HEK293T (cell line): ENCODE measurements at regions not wholly inside any gene's neighbourhood (a gene's known extent, or its start where the extent isn't known, plus 50 kb on each side); places are given as distances from the start of the nearest gene placed in this dataset.

Source experiments
- CTCF ChIA-PET: fragments of 350-600 bp; formaldehyde crosslinking; extraction: SDS; loops from one replicate; lab custom pipeline; 2021; ENCODE audit warnings: antibody characterized with exemption, inconsistent platforms; lab: Yijun Ruan, JAX
- POLR2A ChIA-PET: fragments of 350-600 bp; formaldehyde crosslinking; extraction: SDS; loops from one replicate; lab custom pipeline; 2020; ENCODE audit warnings: antibody characterized with exemption, inconsistent platforms; lab: Yijun Ruan, JAX
- DNase-seq: peaks from one replicate; pipeline ENCODE4 v3.0.0; 2012; ENCODE audit warnings: mixed read lengths; ENCODE audit errors: extremely low spot score
- ARNT ChIP-seq: fragments of 450-650 bp; IDR thresholded peaks from 2 replicates; pipeline ENCODE4 v1.6.1; 2017; ENCODE audit warnings: mild to moderate bottlenecking
- BHLHE40 ChIP-seq: fragments of 450-650 bp; IDR thresholded peaks from 2 replicates; pipeline ENCODE4 v1.6.1; 2016; ENCODE audit warnings: mild to moderate bottlenecking, moderate library complexity, borderline replicate concordance
- CTBP1 ChIP-seq: fragments of 450-650 bp; IDR thresholded peaks from 2 replicates; pipeline ENCODE4 v1.6.1; 2016; ENCODE audit warnings: borderline replicate concordance
- ELF4 ChIP-seq: fragments of 450-650 bp; IDR thresholded peaks from 2 replicates; pipeline ENCODE4 v1.6.1; 2017; ENCODE audit warnings: antibody characterized with exemption
- FOXA1 ChIP-seq: fragments of 450-650 bp; IDR thresholded peaks from 2 replicates; pipeline ENCODE4 v1.6.1; 2016; ENCODE audit warnings: mild to moderate bottlenecking
- FOXK2 ChIP-seq: fragments of 450-650 bp; IDR thresholded peaks from 2 replicates; pipeline ENCODE4 v1.6.1; 2016; ENCODE audit warnings: mild to moderate bottlenecking
- FOXM1 ChIP-seq: fragments of 450-650 bp; IDR thresholded peaks from 2 replicates; pipeline ENCODE4 v1.6.1; 2017; ENCODE audit warnings: mild to moderate bottlenecking, borderline replicate concordance
- HDGF ChIP-seq: fragments of 450-650 bp; IDR thresholded peaks from 2 replicates; pipeline ENCODE4 v1.6.1; 2017; ENCODE audit warnings: antibody characterized with exemption, borderline replicate concordance
- L3MBTL2 ChIP-seq: fragments of 450-650 bp; conservative IDR thresholded peaks from 2 replicates; pipeline ENCODE4 v1.6.1; 2016; ENCODE audit warnings: mild to moderate bottlenecking
- LEF1 ChIP-seq: fragments of 450-650 bp; IDR thresholded peaks from 2 replicates; pipeline ENCODE4 v1.6.1; 2017; ENCODE audit warnings: mild to moderate bottlenecking, borderline replicate concordance
- NFRKB ChIP-seq: fragments of 450-650 bp; IDR thresholded peaks from 2 replicates; pipeline ENCODE4 v1.6.1; 2016; ENCODE audit warnings: mild to moderate bottlenecking, moderate library complexity
- PKNOX1 ChIP-seq: fragments of 450-650 bp; IDR thresholded peaks from 2 replicates; pipeline ENCODE4 v1.6.1; 2016
- SP1 ChIP-seq: fragments of 450-650 bp; IDR thresholded peaks from 2 replicates; pipeline ENCODE4 v1.6.1; 2017
- SUZ12 ChIP-seq: fragments of 450-650 bp; IDR thresholded peaks from 2 replicates; pipeline ENCODE4 v1.6.1; 2016; ENCODE audit warnings: mild to moderate bottlenecking
- TARDBP ChIP-seq: fragments of 450-650 bp; IDR thresholded peaks from 2 replicates; pipeline ENCODE4 v1.6.1; 2016
- ZNF384 ChIP-seq: fragments of 450-650 bp; IDR thresholded peaks from 2 replicates; pipeline ENCODE4 v1.6.1; 2016

- ChIA-PET CTCF (no interaction called here), POLR2A (no interaction called here)
- DNase-seq = no peak
- TF ChIP-seq FOXM1 (no peak), SP1 (no peak), FOXK2 (no peak), ARNT (no peak), ELF4 (no peak)
These were observed 171.2 kb upstream of the TSHZ2 start for GRCh38 chr20:52800734-52801627.

- DNase-seq = no peak
- ChIA-PET CTCF (no interaction called here), POLR2A (no interaction called here)
- TF ChIP-seq LEF1 (no peak), L3MBTL2 (no peak), FOXM1 (no peak), CTBP1 (no peak)
These were observed 173.0 kb upstream of the TSHZ2 start for GRCh38 chr20:52799130-52799529.

GRCh38 chr20:52798124-52798523 lies 174.0 kb upstream of the TSHZ2 start:
- POLR2A ChIA-PET = no interaction called here
- CTCF ChIA-PET = no interaction called here
- no peak for DNase-seq
- TF ChIP-seq SP1 (no peak), HDGF (no peak), TARDBP (no peak), FOXK2 (no peak), BHLHE40 (no peak), ELF4 (no peak), ZNF384 (no peak), PKNOX1 (no peak), CTBP1 (no peak), ARNT (no peak), SUZ12 (no peak), NFRKB (no peak), LEF1 (no peak)

- POLR2A ChIA-PET = no interaction called here
- DNase-seq = no peak
- CTCF ChIA-PET = no interaction called here
- TF ChIP-seq FOXK2 (no peak), SUZ12 (no peak), ARNT (no peak), CTBP1 (no peak), ELF4 (no peak)
These were observed 177.3 kb upstream of the TSHZ2 start for GRCh38 chr20:52794853-52795252.

GRCh38 chr20:52793339-52793963 lies 178.7 kb upstream of the TSHZ2 start:
- POLR2A ChIA-PET = no interaction called here
- TF ChIP-seq HDGF (no peak), FOXM1 (no peak), ZNF384 (no peak), PKNOX1 (no peak), FOXK2 (no peak)
- no peak for DNase-seq
- CTCF ChIA-PET = no interaction called here

GRCh38 chr20:52791091-52791490 lies 181.1 kb upstream of the TSHZ2 start:
- ChIA-PET POLR2A (no interaction called here), CTCF (no interaction called here)
- TF ChIP-seq FOXK2 = no peak
- no peak for TF ChIP-seq LEF1
- TF ChIP-seq TARDBP = no peak
- TF ChIP-seq NFRKB = no peak
- TF ChIP-seq BHLHE40 = no peak
- DNase-seq = no peak

GRCh38 chr20:52789716-52790115 lies 182.4 kb upstream of the TSHZ2 start:
- POLR2A ChIA-PET = no interaction called here
- CTCF ChIA-PET = interaction anchor here (0.7 kb wide), 1 partner anchor 405 kb away, joined by 3 read pairs; no protein-coding TSS in a partner anchor
- DNase-seq = no peak

GRCh38 chr20:52787962-52788361 lies 184.2 kb upstream of the TSHZ2 start:
- POLR2A ChIA-PET = no interaction called here
- no peak for DNase-seq
- TF ChIP-seq ELF4 (no peak), TARDBP (no peak), NFRKB (no peak), FOXA1 (no peak), CTBP1 (no peak), ARNT (no peak), ZNF384 (no peak), FOXK2 (no peak), SP1 (no peak), LEF1 (no peak), FOXM1 (no peak), PKNOX1 (no peak), HDGF (no peak), BHLHE40 (no peak), L3MBTL2 (no peak), SUZ12 (no peak)
- CTCF ChIA-PET = interaction anchor here (0.6 kb wide), 1 partner anchor 187 kb away, joined by 6 read pairs; no protein-coding TSS in a partner anchor

More at GRCh38 chr20:52789716-52790115, 182.4 kb upstream of the TSHZ2 start:
- no peak for TF ChIP-seq FOXA1
- TF ChIP-seq FOXM1 = no peak
- no peak for TF ChIP-seq SP1
- TF ChIP-seq ELF4 = no peak
- no peak for TF ChIP-seq CTBP1
- no peak for TF ChIP-seq LEF1
